IgD-negative memory B cell (primary cell): ENCODE measurements at regions not wholly inside any gene's neighbourhood (a gene's known extent, or its start where the extent isn't known, plus 50 kb on each side); places are given as distances from the start of the nearest gene placed in this dataset.

Source experiments
- H3K27ac Mint-ChIP-seq, 3 donors: one replicate each; pipeline ENCODE4 v1.8.0; 2020 to 2022; ENCODE audit warnings: mild to moderate bottlenecking in 3 of 3, mixed read lengths in 3 of 3, moderate library complexity in 1 of 3
- H3K27me3 Mint-ChIP-seq: one replicate; pipeline ENCODE4 v1.8.0; 2021; ENCODE audit warnings: mixed read lengths
- H3K36me3 Mint-ChIP-seq: one replicate; pipeline ENCODE4 v1.8.0; 2020; ENCODE audit warnings: mild to moderate bottlenecking, mixed read lengths
- H3K4me1 Mint-ChIP-seq, 3 donors: one replicate each; pipeline ENCODE4 v1.8.0; 2020 to 2022; ENCODE audit warnings: mixed read lengths in 3 of 3, mild to moderate bottlenecking in 1 of 3
- H3K4me3 Mint-ChIP-seq, 4 donors: one replicate each; pipeline ENCODE4 v1.8.0; 2020 to 2022; ENCODE audit warnings: mild to moderate bottlenecking in 4 of 4, mixed read lengths in 4 of 4, moderate library complexity in 3 of 4
- H3K9me3 Mint-ChIP-seq, 3 donors: one replicate each; pipeline ENCODE4 v1.8.0; 2020 to 2021; ENCODE audit warnings: mixed read lengths in 3 of 3, mild to moderate bottlenecking in 1 of 3

GRCh38 chr4:125365731-125366130, 51.0 kb downstream of the FAT4 start:
- Mint-ChIP-seq H3K27me3 (no peaks in the 10 kb centered on the region), H3K36me3 (no peaks in the 10 kb centered on the region), H3K9me3 (peaks cover 0 to 7% (median 0%) of the 10 kb centered on the region in 3 donors), H3K4me1 (no peaks in the 10 kb centered on the region), H3K4me3 (no peak overlapping the region), H3K27ac (no peak overlapping the region)

- Mint-ChIP-seq H3K27ac (no peak overlapping the region), H3K9me3 (peaks cover 0 to 7% (median 0%) of the 10 kb centered on the region in 3 donors), H3K4me3 (no peak overlapping the region), H3K4me1 (no peaks in the 10 kb centered on the region), H3K27me3 (no peaks in the 10 kb centered on the region), H3K36me3 (no peaks in the 10 kb centered on the region)
Observed at GRCh38 chr4:125368146-125368545, 53.4 kb downstream of the FAT4 start.

- H3K4me3 Mint-ChIP-seq, result no peak overlapping the region
- H3K4me1 Mint-ChIP-seq, result no peaks in the 10 kb centered on the region
Observed at GRCh38 chr4:125368671-125369081, 53.9 kb downstream of the FAT4 start.

GRCh38 chr4:125369098-125369497, 54.3 kb downstream of the FAT4 start:
- Mint-ChIP-seq H3K4me3 (no peak overlapping the region), H3K4me1 (no peaks in the 10 kb centered on the region), H3K27me3 (no peaks in the 10 kb centered on the region), H3K27ac (no peak overlapping the region), H3K36me3 (no peaks in the 10 kb centered on the region), H3K9me3 (peaks cover 0 to 7% (median 0%) of the 10 kb centered on the region in 3 donors)

More at GRCh38 chr4:125368671-125369081, 53.9 kb downstream of the FAT4 start:
- H3K27me3 Mint-ChIP-seq, result no peaks in the 10 kb centered on the region
- H3K9me3 Mint-ChIP-seq, result peaks cover 0 to 7% (median 0%) of the 10 kb centered on the region in 3 donors
- H3K36me3 Mint-ChIP-seq, result no peaks in the 10 kb centered on the region
- H3K27ac Mint-ChIP-seq, result no peak overlapping the region

- no peaks in the 10 kb centered on the region for H3K4me1 Mint-ChIP-seq
- peaks cover 0 to 7% (median 0%) of the 10 kb centered on the region in 3 donors for H3K9me3 Mint-ChIP-seq
- no peaks in the 10 kb centered on the region for H3K36me3 Mint-ChIP-seq
- no peaks in the 10 kb centered on the region for H3K27me3 Mint-ChIP-seq
- H3K27ac Mint-ChIP-seq, result no peak overlapping the region
- no peak overlapping the region for H3K4me3 Mint-ChIP-seq
Observed at GRCh38 chr4:125370478-125370877, 55.7 kb downstream of the FAT4 start.

GRCh38 chr4:125382995-125383394, 68.2 kb downstream of the FAT4 start:
- H3K4me1 Mint-ChIP-seq, result no peaks in the 10 kb centered on the region
- H3K27ac Mint-ChIP-seq, result no peak overlapping the region
- H3K36me3 Mint-ChIP-seq, result no peaks in the 10 kb centered on the region
- H3K27me3 Mint-ChIP-seq, result no peaks in the 10 kb centered on the region
- peaks cover 0 to 6% (median 2%) of the 10 kb centered on the region in 3 donors for H3K9me3 Mint-ChIP-seq
- no peak overlapping the region for H3K4me3 Mint-ChIP-seq

GRCh38 chr4:125387770-125388169, 73.0 kb downstream of the FAT4 start:
- Mint-ChIP-seq H3K27me3 (no peaks in the 10 kb centered on the region), H3K36me3 (peaks cover 2% of the 10 kb centered on the region), H3K4me1 (no peaks in the 10 kb centered on the region), H3K27ac (no peak overlapping the region), H3K9me3 (peaks cover 0 to 3% (median 0%) of the 10 kb centered on the region in 3 donors), H3K4me3 (no peak overlapping the region)

- H3K4me3 Mint-ChIP-seq, result no peak overlapping the region
- no peak overlapping the region for H3K27ac Mint-ChIP-seq
- H3K27me3 Mint-ChIP-seq, result no peaks in the 10 kb centered on the region
- H3K9me3 Mint-ChIP-seq, result peaks cover 0 to 3% (median 0%) of the 10 kb centered on the region in 3 donors
- H3K36me3 Mint-ChIP-seq, result peaks cover 2% of the 10 kb centered on the region
- H3K4me1 Mint-ChIP-seq, result no peaks in the 10 kb centered on the region
Observed at GRCh38 chr4:125388613-125389012, 73.9 kb downstream of the FAT4 start.

GRCh38 chr4:125389713-125390112, 75.0 kb downstream of the FAT4 start:
- peaks cover 0 to 2% (median 0%) of the 10 kb centered on the region in 3 donors for H3K9me3 Mint-ChIP-seq
- no peaks in the 10 kb centered on the region for H3K4me1 Mint-ChIP-seq
- peaks cover 2% of the 10 kb centered on the region for H3K36me3 Mint-ChIP-seq
- no peak overlapping the region for H3K4me3 Mint-ChIP-seq
- H3K27ac Mint-ChIP-seq, result no peak overlapping the region
- no peaks in the 10 kb centered on the region for H3K27me3 Mint-ChIP-seq

- H3K27ac Mint-ChIP-seq, result no peak overlapping the region
- peaks cover 0 to 2% (median 0%) of the 10 kb centered on the region in 3 donors for H3K9me3 Mint-ChIP-seq
- no peak overlapping the region for H3K4me3 Mint-ChIP-seq
- H3K27me3 Mint-ChIP-seq, result no peaks in the 10 kb centered on the region
- H3K36me3 Mint-ChIP-seq, result peaks cover 2% of the 10 kb centered on the region
- no peaks in the 10 kb centered on the region for H3K4me1 Mint-ChIP-seq
Observed at GRCh38 chr4:125390126-125390525, 75.4 kb downstream of the FAT4 start.

GRCh38 chr4:125390727-125391126, 76.0 kb downstream of the FAT4 start:
- H3K27me3 Mint-ChIP-seq, result no peaks in the 10 kb centered on the region

GRCh38 chr4:125392694-125393093, 77.9 kb downstream of the FAT4 start:
- Mint-ChIP-seq H3K9me3 (peaks cover 0 to 3% (median 3%) of the 10 kb centered on the region in 3 donors), H3K4me3 (no peak overlapping the region), H3K4me1 (no peaks in the 10 kb centered on the region), H3K27me3 (no peaks in the 10 kb centered on the region), H3K27ac (no peak overlapping the region), H3K36me3 (peaks cover 2% of the 10 kb centered on the region)

More at GRCh38 chr4:125390727-125391126, 76.0 kb downstream of the FAT4 start:
- Mint-ChIP-seq H3K4me3 (no peak overlapping the region), H3K27ac (no peak overlapping the region), H3K36me3 (peaks cover 2% of the 10 kb centered on the region), H3K9me3 (peaks cover 0 to 2% (median 0%) of the 10 kb centered on the region in 3 donors), H3K4me1 (no peaks in the 10 kb centered on the region)

GRCh38 chr4:125393825-125394224, 79.1 kb downstream of the FAT4 start:
- no peak overlapping the region for H3K27ac Mint-ChIP-seq
- H3K4me1 Mint-ChIP-seq, result no peaks in the 10 kb centered on the region
- H3K36me3 Mint-ChIP-seq, result peaks cover 2% of the 10 kb centered on the region
- peaks cover 0 to 3% (median 3%) of the 10 kb centered on the region in 3 donors for H3K9me3 Mint-ChIP-seq
- no peaks in the 10 kb centered on the region for H3K27me3 Mint-ChIP-seq
- H3K4me3 Mint-ChIP-seq, result no peak overlapping the region

GRCh38 chr4:125397226-125397625, 82.5 kb downstream of the FAT4 start:
- Mint-ChIP-seq H3K27me3 (no peaks in the 10 kb centered on the region), H3K36me3 (no peaks in the 10 kb centered on the region), H3K9me3 (peaks cover 2 to 3% (median 3%) of the 10 kb centered on the region in 3 donors), H3K27ac (no peak overlapping the region), H3K4me1 (no peaks in the 10 kb centered on the region), H3K4me3 (no peak overlapping the region)

- H3K27me3 Mint-ChIP-seq, result no peaks in the 10 kb centered on the region
- H3K4me3 Mint-ChIP-seq, result no peak overlapping the region
- H3K36me3 Mint-ChIP-seq, result no peaks in the 10 kb centered on the region
- peaks cover 2 to 3% (median 3%) of the 10 kb centered on the region in 3 donors for H3K9me3 Mint-ChIP-seq
- H3K4me1 Mint-ChIP-seq, result no peaks in the 10 kb centered on the region
- no peak overlapping the region for H3K27ac Mint-ChIP-seq
Observed at GRCh38 chr4:125398263-125399002, 83.7 kb downstream of the FAT4 start.

- no peaks in the 10 kb centered on the region for H3K4me1 Mint-ChIP-seq
- H3K27me3 Mint-ChIP-seq, result no peaks in the 10 kb centered on the region
- H3K4me3 Mint-ChIP-seq, result no peak overlapping the region
- peaks cover 2 to 5% (median 3%) of the 10 kb centered on the region in 3 donors for H3K9me3 Mint-ChIP-seq
- H3K27ac Mint-ChIP-seq, result no peak overlapping the region
- no peaks in the 10 kb centered on the region for H3K36me3 Mint-ChIP-seq
Observed at GRCh38 chr4:125400756-125401155, 86.0 kb downstream of the FAT4 start.
